ENCODE measurements at regions not wholly inside any gene's neighbourhood (a gene's known extent, or its start where the extent isn't known, plus 50 kb on each side); places are given as distances from the start of the nearest gene placed in this dataset.

- peaks cover 5% of the 10 kb centered on the region for H3K4me1 Mint-ChIP-seq
- DNase-seq (ENCODE audit: low spot score) = peak; percentile 90
- H3K27me3 Mint-ChIP-seq (ENCODE audit: low read depth) = no peaks in the 10 kb centered on the region; the same call in 1 of the 2 replicates
- H3K4me3 Mint-ChIP-seq = peak overlapping the region; percentile 74
- ATAC-seq = peak; percentile 88
- H3K27ac Mint-ChIP-seq = peak overlapping the region; percentile 34; the same call in 1 of the 2 replicates
- H3K9me3 Mint-ChIP-seq = no peaks in the 10 kb centered on the region
- CTCF ChIA-PET = interaction anchor here (0.6 to 11.7 kb wide), 82 partner anchors 10 to 882 kb away, joined by 3 to 388 read pairs (median 4); partner anchors contain the start of gene ABCC4
- POLR2A ChIA-PET = interaction anchor here (1.0 to 1.6 kb wide), 3 partner anchors 45 to 215 kb away, joined by 4 to 7 read pairs (median 6); no protein-coding TSS in a partner anchor
- H3K36me3 Mint-ChIP-seq = no peaks in the 10 kb centered on the region
- TF ChIP-seq IRF2 (CRISPR knock-in tag; IDR thresholded peaks at IDR 0.05; ENCODE audit: borderline replicate concordance, low read depth) (no peak), SP1 (CRISPR knock-in tag; conservative IDR thresholded peaks at IDR 0.05) (0 out of 2 replicates have a peak, but pooled peaks have one; percentile 16), HMGXB4 (CRISPR knock-in tag; IDR thresholded peaks at IDR 0.05) (0 out of 2 replicates have a peak, but pooled peaks have one; percentile 22), CTCF (IDR thresholded peaks at IDR 0.05) (peak; percentile 85), ZNF121 (CRISPR knock-in tag; IDR thresholded peaks at IDR 0.05) (peak; percentile 94), RELA (CRISPR knock-in tag; IDR thresholded peaks at IDR 0.05; ENCODE audit: borderline replicate concordance) (no peak), NFATC4 (CRISPR knock-in tag; IDR thresholded peaks at IDR 0.05) (no peak), ATF1 (CRISPR knock-in tag; IDR thresholded peaks at IDR 0.05) (no peak), SMAD4 (CRISPR knock-in tag; IDR thresholded peaks at IDR 0.05) (no peak), CBFB (CRISPR knock-in tag; IDR thresholded peaks at IDR 0.05; ENCODE audit: low read depth) (no peak), GTF2I (CRISPR knock-in tag; conservative IDR thresholded peaks at IDR 0.05) (0 out of 2 replicates have a peak, but pooled peaks have one; percentile 25)
- TF ChIP-seq, protein P1, sequence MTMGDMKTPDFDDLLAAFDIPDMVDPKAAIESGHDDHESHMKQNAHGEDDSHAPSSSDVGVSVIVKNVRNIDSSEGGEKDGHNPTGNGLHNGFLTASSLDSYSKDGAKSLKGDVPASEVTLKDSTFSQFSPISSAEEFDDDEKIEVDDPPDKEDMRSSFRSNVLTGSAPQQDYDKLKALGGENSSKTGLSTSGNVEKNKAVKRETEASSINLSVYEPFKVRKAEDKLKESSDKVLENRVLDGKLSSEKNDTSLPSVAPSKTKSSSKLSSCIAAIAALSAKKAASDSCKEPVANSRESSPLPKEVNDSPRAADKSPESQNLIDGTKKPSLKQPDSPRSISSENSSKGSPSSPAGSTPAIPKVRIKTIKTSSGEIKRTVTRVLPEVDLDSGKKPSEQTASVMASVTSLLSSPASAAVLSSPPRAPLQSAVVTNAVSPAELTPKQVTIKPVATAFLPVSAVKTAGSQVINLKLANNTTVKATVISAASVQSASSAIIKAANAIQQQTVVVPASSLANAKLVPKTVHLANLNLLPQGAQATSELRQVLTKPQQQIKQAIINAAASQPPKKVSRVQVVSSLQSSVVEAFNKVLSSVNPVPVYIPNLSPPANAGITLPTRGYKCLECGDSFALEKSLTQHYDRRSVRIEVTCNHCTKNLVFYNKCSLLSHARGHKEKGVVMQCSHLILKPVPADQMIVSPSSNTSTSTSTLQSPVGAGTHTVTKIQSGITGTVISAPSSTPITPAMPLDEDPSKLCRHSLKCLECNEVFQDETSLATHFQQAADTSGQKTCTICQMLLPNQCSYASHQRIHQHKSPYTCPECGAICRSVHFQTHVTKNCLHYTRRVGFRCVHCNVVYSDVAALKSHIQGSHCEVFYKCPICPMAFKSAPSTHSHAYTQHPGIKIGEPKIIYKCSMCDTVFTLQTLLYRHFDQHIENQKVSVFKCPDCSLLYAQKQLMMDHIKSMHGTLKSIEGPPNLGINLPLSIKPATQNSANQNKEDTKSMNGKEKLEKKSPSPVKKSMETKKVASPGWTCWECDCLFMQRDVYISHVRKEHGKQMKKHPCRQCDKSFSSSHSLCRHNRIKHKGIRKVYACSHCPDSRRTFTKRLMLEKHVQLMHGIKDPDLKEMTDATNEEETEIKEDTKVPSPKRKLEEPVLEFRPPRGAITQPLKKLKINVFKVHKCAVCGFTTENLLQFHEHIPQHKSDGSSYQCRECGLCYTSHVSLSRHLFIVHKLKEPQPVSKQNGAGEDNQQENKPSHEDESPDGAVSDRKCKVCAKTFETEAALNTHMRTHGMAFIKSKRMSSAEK (CRISPR knock-in tag; IDR thresholded peaks at IDR 0.05; ENCODE audit: borderline replicate concordance) = no peak
Observed at GRCh38 chr13:95404141-95404882, 103.1 kb upstream of the ABCC4 start.

DNA sequence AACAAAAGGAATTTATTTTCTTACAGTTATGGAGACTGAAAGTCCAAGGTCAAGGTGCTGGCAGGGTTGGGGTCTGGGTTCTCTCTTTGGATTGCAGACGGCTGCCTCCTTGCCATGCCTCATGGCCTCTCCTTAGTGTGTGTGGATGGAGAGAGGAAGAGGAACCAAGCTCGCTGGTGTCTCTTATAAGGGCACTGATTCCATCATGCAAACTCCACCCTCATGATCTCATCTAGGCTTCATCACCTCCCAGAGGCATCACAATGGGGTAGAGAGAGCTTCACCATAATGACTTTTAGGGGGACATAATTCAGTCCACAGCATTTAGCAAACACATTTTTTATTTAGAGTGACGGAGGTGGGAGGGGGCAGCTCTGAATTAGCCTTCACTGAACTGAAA lies 104.9 kb upstream of the ABCC4 start:
- CTCF ChIA-PET = interaction anchor here (0.8 to 11.7 kb wide), 8 partner anchors 16 to 215 kb away, joined by 3 to 388 read pairs (median 6); partner anchors contain the start of gene ABCC4
- H3K9me3 Mint-ChIP-seq = no peaks in the 10 kb centered on the region
- DNase-seq (ENCODE audit: low spot score) = no peak
- peaks cover 5% of the 10 kb centered on the region for H3K4me1 Mint-ChIP-seq
- no peaks in the 10 kb centered on the region; the same call in 1 of the 2 replicates for H3K27me3 Mint-ChIP-seq (ENCODE audit: low read depth)
- POLR2A ChIA-PET = no interaction called here
- no peak overlapping the region for H3K27ac Mint-ChIP-seq
- H3K36me3 Mint-ChIP-seq = no peaks in the 10 kb centered on the region
- no peak overlapping the region for H3K4me3 Mint-ChIP-seq
- ATAC-seq = no peak
- no peak for TF ChIP-seq NFE2L1 (CRISPR knock-in tag; IDR thresholded peaks at IDR 0.05)
- TF ChIP-seq, protein P2, sequence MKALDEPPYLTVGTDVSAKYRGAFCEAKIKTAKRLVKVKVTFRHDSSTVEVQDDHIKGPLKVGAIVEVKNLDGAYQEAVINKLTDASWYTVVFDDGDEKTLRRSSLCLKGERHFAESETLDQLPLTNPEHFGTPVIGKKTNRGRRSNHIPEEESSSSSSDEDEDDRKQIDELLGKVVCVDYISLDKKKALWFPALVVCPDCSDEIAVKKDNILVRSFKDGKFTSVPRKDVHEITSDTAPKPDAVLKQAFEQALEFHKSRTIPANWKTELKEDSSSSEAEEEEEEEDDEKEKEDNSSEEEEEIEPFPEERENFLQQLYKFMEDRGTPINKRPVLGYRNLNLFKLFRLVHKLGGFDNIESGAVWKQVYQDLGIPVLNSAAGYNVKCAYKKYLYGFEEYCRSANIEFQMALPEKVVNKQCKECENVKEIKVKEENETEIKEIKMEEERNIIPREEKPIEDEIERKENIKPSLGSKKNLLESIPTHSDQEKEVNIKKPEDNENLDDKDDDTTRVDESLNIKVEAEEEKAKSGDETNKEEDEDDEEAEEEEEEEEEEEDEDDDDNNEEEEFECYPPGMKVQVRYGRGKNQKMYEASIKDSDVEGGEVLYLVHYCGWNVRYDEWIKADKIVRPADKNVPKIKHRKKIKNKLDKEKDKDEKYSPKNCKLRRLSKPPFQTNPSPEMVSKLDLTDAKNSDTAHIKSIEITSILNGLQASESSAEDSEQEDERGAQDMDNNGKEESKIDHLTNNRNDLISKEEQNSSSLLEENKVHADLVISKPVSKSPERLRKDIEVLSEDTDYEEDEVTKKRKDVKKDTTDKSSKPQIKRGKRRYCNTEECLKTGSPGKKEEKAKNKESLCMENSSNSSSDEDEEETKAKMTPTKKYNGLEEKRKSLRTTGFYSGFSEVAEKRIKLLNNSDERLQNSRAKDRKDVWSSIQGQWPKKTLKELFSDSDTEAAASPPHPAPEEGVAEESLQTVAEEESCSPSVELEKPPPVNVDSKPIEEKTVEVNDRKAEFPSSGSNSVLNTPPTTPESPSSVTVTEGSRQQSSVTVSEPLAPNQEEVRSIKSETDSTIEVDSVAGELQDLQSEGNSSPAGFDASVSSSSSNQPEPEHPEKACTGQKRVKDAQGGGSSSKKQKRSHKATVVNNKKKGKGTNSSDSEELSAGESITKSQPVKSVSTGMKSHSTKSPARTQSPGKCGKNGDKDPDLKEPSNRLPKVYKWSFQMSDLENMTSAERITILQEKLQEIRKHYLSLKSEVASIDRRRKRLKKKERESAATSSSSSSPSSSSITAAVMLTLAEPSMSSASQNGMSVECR (CRISPR knock-in tag; IDR thresholded peaks at IDR 0.05; ENCODE audit: borderline replicate concordance) = no peak
- TF ChIP-seq, protein P3, sequence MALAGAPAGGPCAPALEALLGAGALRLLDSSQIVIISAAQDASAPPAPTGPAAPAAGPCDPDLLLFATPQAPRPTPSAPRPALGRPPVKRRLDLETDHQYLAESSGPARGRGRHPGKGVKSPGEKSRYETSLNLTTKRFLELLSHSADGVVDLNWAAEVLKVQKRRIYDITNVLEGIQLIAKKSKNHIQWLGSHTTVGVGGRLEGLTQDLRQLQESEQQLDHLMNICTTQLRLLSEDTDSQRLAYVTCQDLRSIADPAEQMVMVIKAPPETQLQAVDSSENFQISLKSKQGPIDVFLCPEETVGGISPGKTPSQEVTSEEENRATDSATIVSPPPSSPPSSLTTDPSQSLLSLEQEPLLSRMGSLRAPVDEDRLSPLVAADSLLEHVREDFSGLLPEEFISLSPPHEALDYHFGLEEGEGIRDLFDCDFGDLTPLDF (CRISPR knock-in tag; IDR thresholded peaks at IDR 0.05) = no peak
- TF ChIP-seq, protein P1 (CRISPR knock-in tag; IDR thresholded peaks at IDR 0.05; ENCODE audit: borderline replicate concordance) = no peak
